ENCODE measurements at regions not wholly inside any gene's neighbourhood (a gene's known extent, or its start where the extent isn't known, plus 50 kb on each side); places are given as distances from the start of the nearest gene placed in this dataset.

GRCh38 chr5:88377240-88377639 lies 108.6 kb upstream of the TMEM161B start:
- TF ChIP-seq CTCF (IDR thresholded peaks at IDR 0.05): no peak
- H3K36me3 ChIP-seq (ENCODE audit: control insufficient read depth, insufficient read depth, low read length): no peaks in the 10 kb centered on the region
- H3K4me2 ChIP-seq (ENCODE audit: low read length): no peak overlapping the region
- no peaks in the 10 kb centered on the region for H3K4me1 ChIP-seq
- H3K9me3 ChIP-seq (ENCODE audit: control insufficient read depth, low read length): no peaks in the 10 kb centered on the region
- no peak overlapping the region for H3K9ac ChIP-seq
- H3K4me3 ChIP-seq (ENCODE audit: low read depth, low read length): no peak overlapping the region
- H2AFZ ChIP-seq: no peak overlapping the region
- H3K79me2 ChIP-seq: no peaks in the 10 kb centered on the region
- no peaks in the 10 kb centered on the region for H3K27me3 ChIP-seq (ENCODE audit: control insufficient read depth, insufficient read depth, low read length)
- H3K27ac ChIP-seq: no peak overlapping the region

- Histone ChIP-seq H3K9ac (no peak overlapping the region), H2AFZ (no peak overlapping the region), H3K27me3 (ENCODE audit: control insufficient read depth, insufficient read depth, low read length) (no peaks in the 10 kb centered on the region), H3K4me3 (ENCODE audit: low read depth, low read length) (no peak overlapping the region), H3K9me3 (ENCODE audit: control insufficient read depth, low read length) (no peaks in the 10 kb centered on the region), H3K4me2 (ENCODE audit: low read length) (no peak overlapping the region), H3K27ac (no peak overlapping the region), H3K79me2 (no peaks in the 10 kb centered on the region), H3K36me3 (ENCODE audit: control insufficient read depth, insufficient read depth, low read length) (no peaks in the 10 kb centered on the region), H3K4me1 (no peaks in the 10 kb centered on the region)
- no peak for TF ChIP-seq CTCF (IDR thresholded peaks at IDR 0.05)
Observed at GRCh38 chr5:88376728-88377127, 108.1 kb upstream of the TMEM161B start.

GRCh38 chr5:88374391-88374790 lies 105.7 kb upstream of the TMEM161B start:
- no peak overlapping the region for H3K9ac ChIP-seq
- no peak overlapping the region for H3K4me3 ChIP-seq (ENCODE audit: low read depth, low read length)
- H2AFZ ChIP-seq: no peak overlapping the region
- no peaks in the 10 kb centered on the region for H3K4me1 ChIP-seq
- no peak overlapping the region for H3K4me2 ChIP-seq (ENCODE audit: low read length)
- H3K79me2 ChIP-seq: no peaks in the 10 kb centered on the region
- no peak overlapping the region for H3K27ac ChIP-seq
- H3K9me3 ChIP-seq (ENCODE audit: control insufficient read depth, low read length): no peaks in the 10 kb centered on the region
- no peaks in the 10 kb centered on the region for H3K27me3 ChIP-seq (ENCODE audit: control insufficient read depth, insufficient read depth, low read length)
- no peak for TF ChIP-seq CTCF (IDR thresholded peaks at IDR 0.05)
- no peaks in the 10 kb centered on the region for H3K36me3 ChIP-seq (ENCODE audit: control insufficient read depth, insufficient read depth, low read length)

- H3K36me3 ChIP-seq (ENCODE audit: control insufficient read depth, insufficient read depth, low read length): no peaks in the 10 kb centered on the region
- H3K4me3 ChIP-seq (ENCODE audit: low read depth, low read length): no peak overlapping the region
- H3K9ac ChIP-seq: no peak overlapping the region
- H3K4me1 ChIP-seq: no peaks in the 10 kb centered on the region
- no peaks in the 10 kb centered on the region for H3K9me3 ChIP-seq (ENCODE audit: control insufficient read depth, low read length)
- no peaks in the 10 kb centered on the region for H3K27me3 ChIP-seq (ENCODE audit: control insufficient read depth, insufficient read depth, low read length)
- H3K79me2 ChIP-seq: no peaks in the 10 kb centered on the region
- H3K4me2 ChIP-seq (ENCODE audit: low read length): no peak overlapping the region
- H2AFZ ChIP-seq: no peak overlapping the region
- no peak for TF ChIP-seq CTCF (IDR thresholded peaks at IDR 0.05)
- H3K27ac ChIP-seq: no peak overlapping the region
Observed at GRCh38 chr5:88370824-88371223, 102.2 kb upstream of the TMEM161B start.

GRCh38 chr5:88368201-88368600 lies 99.6 kb upstream of the TMEM161B start:
- no peaks in the 10 kb centered on the region for H3K4me1 ChIP-seq
- H3K27ac ChIP-seq: no peak overlapping the region
- H2AFZ ChIP-seq: no peak overlapping the region
- no peak overlapping the region for H3K4me2 ChIP-seq (ENCODE audit: low read length)
- no peaks in the 10 kb centered on the region for H3K27me3 ChIP-seq (ENCODE audit: control insufficient read depth, insufficient read depth, low read length)
- H3K4me3 ChIP-seq (ENCODE audit: low read depth, low read length): no peak overlapping the region
- no peak overlapping the region for H3K9ac ChIP-seq
- no peaks in the 10 kb centered on the region for H3K36me3 ChIP-seq (ENCODE audit: control insufficient read depth, insufficient read depth, low read length)
- no peaks in the 10 kb centered on the region for H3K9me3 ChIP-seq (ENCODE audit: control insufficient read depth, low read length)
- H3K79me2 ChIP-seq: no peaks in the 10 kb centered on the region
- no peak for TF ChIP-seq CTCF (IDR thresholded peaks at IDR 0.05)

All from parathyroid adenoma (tissue), 2 donors.